ENCODE measurements at regions not wholly inside any gene's neighbourhood (a gene's known extent, or its start where the extent isn't known, plus 50 kb on each side); places are given as distances from the start of the nearest gene placed in this dataset.

DNA sequence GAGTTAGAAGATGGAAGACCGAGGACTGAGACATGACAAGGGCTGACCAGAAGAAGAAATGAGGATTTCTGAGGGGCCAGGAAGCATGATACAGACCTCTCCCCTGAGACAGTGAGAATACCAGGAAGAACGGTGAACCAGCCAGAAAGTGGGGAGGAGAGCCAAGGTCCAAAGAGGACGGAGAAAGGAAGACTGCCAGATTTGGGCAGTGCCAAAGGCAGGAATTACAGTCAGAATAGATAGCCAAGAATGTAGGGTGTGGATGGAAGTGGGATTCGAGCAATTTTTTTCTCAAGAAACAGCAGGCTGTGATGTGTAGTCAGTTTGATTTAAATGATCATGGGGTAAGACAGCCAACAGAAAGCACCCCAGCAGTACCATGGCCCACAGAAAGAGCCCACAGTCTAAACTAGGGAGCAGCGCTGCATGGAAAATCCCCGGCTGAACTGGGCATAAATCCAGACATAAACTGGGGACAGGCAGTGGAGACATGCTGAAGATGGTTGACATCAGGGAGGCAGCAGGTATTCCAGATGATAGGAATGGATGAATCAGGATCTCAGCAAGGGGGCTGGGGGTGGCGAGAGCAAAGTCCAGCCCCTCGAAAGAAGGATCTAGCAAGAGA lies 67.3 kb upstream of the BARX2 start:
- Histone ChIP-seq H3F3A (ENCODE audit: insufficient read depth, low read length, poor library complexity, severe bottlenecking) (no peaks in the 10 kb centered on the region), H3K27ac (ENCODE audit: low read length) (no peak overlapping the region), H3K9me3 (ENCODE audit: low read length) (no peaks in the 10 kb centered on the region), H3K27me3 (ENCODE audit: insufficient read depth, low read depth, low read length) (no peaks in the 10 kb centered on the region), H3K4me2 (ENCODE audit: low read length) (no peak overlapping the region), H3K9ac (ENCODE audit: low read length) (no peak overlapping the region), H3K79me2 (replicated peaks; ENCODE audit: insufficient read depth, low read length) (no peaks in the 10 kb centered on the region), H3K9me2 (ENCODE audit: insufficient read depth, low read length) (no peaks in the 10 kb centered on the region), H2AFZ (ENCODE audit: low read depth, low read length) (no peak overlapping the region), H3K4me3 (ENCODE audit: low read length) (no peak overlapping the region), H3K36me3 (ENCODE audit: insufficient read depth, low read length) (no peaks in the 10 kb centered on the region), H4K20me1 (ENCODE audit: insufficient read depth) (no peaks in the 10 kb centered on the region)
- no peak for TF ChIP-seq TAF1 (IDR thresholded peaks at IDR 0.05; ENCODE audit: low read depth)
- TF ChIP-seq EZH2 (IDR thresholded peaks at IDR 0.05; ENCODE audit: borderline replicate concordance, insufficient read depth, low read length, poor library complexity, severe bottlenecking) = no peak
- no peak for TF ChIP-seq RAD21 (conservative IDR thresholded peaks at IDR 0.05)
- no peak for TF ChIP-seq EP300 (conservative IDR thresholded peaks at IDR 0.05; ENCODE audit: poor library complexity, severe bottlenecking)
- TF ChIP-seq MXI1 (conservative IDR thresholded peaks at IDR 0.05; ENCODE audit: poor library complexity, severe bottlenecking) = no peak
- no peak for TF ChIP-seq SMC3 (conservative IDR thresholded peaks at IDR 0.05; ENCODE audit: poor library complexity)
- TF ChIP-seq, protein P1, sequence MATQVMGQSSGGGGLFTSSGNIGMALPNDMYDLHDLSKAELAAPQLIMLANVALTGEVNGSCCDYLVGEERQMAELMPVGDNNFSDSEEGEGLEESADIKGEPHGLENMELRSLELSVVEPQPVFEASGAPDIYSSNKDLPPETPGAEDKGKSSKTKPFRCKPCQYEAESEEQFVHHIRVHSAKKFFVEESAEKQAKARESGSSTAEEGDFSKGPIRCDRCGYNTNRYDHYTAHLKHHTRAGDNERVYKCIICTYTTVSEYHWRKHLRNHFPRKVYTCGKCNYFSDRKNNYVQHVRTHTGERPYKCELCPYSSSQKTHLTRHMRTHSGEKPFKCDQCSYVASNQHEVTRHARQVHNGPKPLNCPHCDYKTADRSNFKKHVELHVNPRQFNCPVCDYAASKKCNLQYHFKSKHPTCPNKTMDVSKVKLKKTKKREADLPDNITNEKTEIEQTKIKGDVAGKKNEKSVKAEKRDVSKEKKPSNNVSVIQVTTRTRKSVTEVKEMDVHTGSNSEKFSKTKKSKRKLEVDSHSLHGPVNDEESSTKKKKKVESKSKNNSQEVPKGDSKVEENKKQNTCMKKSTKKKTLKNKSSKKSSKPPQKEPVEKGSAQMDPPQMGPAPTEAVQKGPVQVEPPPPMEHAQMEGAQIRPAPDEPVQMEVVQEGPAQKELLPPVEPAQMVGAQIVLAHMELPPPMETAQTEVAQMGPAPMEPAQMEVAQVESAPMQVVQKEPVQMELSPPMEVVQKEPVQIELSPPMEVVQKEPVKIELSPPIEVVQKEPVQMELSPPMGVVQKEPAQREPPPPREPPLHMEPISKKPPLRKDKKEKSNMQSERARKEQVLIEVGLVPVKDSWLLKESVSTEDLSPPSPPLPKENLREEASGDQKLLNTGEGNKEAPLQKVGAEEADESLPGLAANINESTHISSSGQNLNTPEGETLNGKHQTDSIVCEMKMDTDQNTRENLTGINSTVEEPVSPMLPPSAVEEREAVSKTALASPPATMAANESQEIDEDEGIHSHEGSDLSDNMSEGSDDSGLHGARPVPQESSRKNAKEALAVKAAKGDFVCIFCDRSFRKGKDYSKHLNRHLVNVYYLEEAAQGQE (IDR thresholded peaks at IDR 0.05; ENCODE audit: borderline replicate concordance) = no peak
- TF ChIP-seq, protein P2, sequence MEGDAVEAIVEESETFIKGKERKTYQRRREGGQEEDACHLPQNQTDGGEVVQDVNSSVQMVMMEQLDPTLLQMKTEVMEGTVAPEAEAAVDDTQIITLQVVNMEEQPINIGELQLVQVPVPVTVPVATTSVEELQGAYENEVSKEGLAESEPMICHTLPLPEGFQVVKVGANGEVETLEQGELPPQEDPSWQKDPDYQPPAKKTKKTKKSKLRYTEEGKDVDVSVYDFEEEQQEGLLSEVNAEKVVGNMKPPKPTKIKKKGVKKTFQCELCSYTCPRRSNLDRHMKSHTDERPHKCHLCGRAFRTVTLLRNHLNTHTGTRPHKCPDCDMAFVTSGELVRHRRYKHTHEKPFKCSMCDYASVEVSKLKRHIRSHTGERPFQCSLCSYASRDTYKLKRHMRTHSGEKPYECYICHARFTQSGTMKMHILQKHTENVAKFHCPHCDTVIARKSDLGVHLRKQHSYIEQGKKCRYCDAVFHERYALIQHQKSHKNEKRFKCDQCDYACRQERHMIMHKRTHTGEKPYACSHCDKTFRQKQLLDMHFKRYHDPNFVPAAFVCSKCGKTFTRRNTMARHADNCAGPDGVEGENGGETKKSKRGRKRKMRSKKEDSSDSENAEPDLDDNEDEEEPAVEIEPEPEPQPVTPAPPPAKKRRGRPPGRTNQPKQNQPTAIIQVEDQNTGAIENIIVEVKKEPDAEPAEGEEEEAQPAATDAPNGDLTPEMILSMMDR (IDR thresholded peaks at IDR 0.05; ENCODE audit: poor library complexity, severe bottlenecking) = no peak
- TF ChIP-seq POLR2AphosphoS5 (IDR thresholded peaks at IDR 0.05) = no peak

GRCh38 chr11:129307162-129307561 lies 68.5 kb upstream of the BARX2 start:
- Histone ChIP-seq H3K27ac (ENCODE audit: low read length) (no peak overlapping the region), H3K4me2 (ENCODE audit: low read length) (no peak overlapping the region), H3K4me3 (ENCODE audit: low read length) (no peak overlapping the region), H3F3A (ENCODE audit: insufficient read depth, low read length, poor library complexity, severe bottlenecking) (no peaks in the 10 kb centered on the region), H3K9me3 (ENCODE audit: low read length) (no peaks in the 10 kb centered on the region), H3K36me3 (ENCODE audit: insufficient read depth, low read length) (no peaks in the 10 kb centered on the region), H3K27me3 (ENCODE audit: insufficient read depth, low read depth, low read length) (no peaks in the 10 kb centered on the region), H4K20me1 (ENCODE audit: insufficient read depth) (no peaks in the 10 kb centered on the region), H2AFZ (ENCODE audit: low read depth, low read length) (no peak overlapping the region), H3K9ac (ENCODE audit: low read length) (no peak overlapping the region), H3K9me2 (ENCODE audit: insufficient read depth, low read length) (no peaks in the 10 kb centered on the region), H3K79me2 (replicated peaks; ENCODE audit: insufficient read depth, low read length) (no peaks in the 10 kb centered on the region)
- TF ChIP-seq POLR2AphosphoS5 (IDR thresholded peaks at IDR 0.05) (no peak), RAD21 (conservative IDR thresholded peaks at IDR 0.05) (no peak), SMC3 (conservative IDR thresholded peaks at IDR 0.05; ENCODE audit: poor library complexity) (no peak), EP300 (conservative IDR thresholded peaks at IDR 0.05; ENCODE audit: poor library complexity, severe bottlenecking) (no peak), MXI1 (conservative IDR thresholded peaks at IDR 0.05; ENCODE audit: poor library complexity, severe bottlenecking) (no peak), EZH2 (IDR thresholded peaks at IDR 0.05; ENCODE audit: borderline replicate concordance, insufficient read depth, low read length, poor library complexity, severe bottlenecking) (no peak), TAF1 (IDR thresholded peaks at IDR 0.05; ENCODE audit: low read depth) (no peak)
- TF ChIP-seq, protein P2 (IDR thresholded peaks at IDR 0.05; ENCODE audit: poor library complexity, severe bottlenecking) = no peak
- TF ChIP-seq, protein P1 (IDR thresholded peaks at IDR 0.05; ENCODE audit: borderline replicate concordance) = no peak

Measured in neural cell (in vitro differentiated cells).